ENCODE measurements at regions not wholly inside any gene's neighbourhood (a gene's known extent, or its start where the extent isn't known, plus 50 kb on each side); places are given as distances from the start of the nearest gene placed in this dataset.

GRCh38 chr11:112465433-112466024 is 204.9 kb upstream of the PLET1 start:
- no peak for DNase-seq (ENCODE audit: low read depth)

GRCh38 chr11:112467721-112468120 is 207.1 kb upstream of the PLET1 start:
- no peak for DNase-seq (ENCODE audit: low read depth)

DNA sequence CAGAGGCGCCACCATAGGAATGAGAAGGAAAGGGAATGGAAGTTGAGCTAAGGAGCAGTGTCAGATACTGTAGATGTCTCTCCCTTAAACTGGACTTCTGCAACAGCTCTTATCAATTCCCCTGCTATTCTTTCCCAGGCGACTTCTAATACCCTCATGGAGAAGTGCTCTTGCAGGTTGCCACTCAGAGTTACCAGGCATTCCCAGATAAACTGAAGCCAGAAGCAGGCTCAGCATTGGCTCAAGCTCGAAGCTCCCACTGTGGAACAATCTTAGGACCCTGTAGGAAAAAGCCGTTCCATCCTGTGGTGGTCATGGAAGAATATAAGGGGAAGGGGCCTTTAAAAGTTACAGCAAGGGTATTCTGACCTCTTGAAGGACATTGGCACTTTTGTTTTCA is 208.7 kb upstream of the PLET1 start:
- no peak for DNase-seq (ENCODE audit: low read depth)

DNA sequence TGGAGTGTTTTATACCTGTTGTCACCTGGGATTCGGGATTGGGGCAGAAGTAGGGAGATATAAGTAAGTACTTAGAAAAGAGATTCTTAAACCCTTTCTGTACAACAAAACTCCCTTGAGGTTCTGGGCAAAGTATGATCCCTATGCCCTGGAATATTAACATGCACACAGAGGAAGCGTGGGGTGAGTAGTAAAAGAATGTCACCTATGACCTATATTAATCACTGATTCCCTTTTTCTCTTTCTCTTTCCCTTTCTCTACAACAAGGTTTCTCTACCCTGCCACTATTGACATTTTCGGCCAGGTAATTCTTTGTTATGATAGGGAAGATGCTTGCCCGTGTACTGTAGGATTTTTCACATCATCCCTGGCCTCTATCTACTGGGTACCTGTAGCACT is 209.7 kb upstream of the PLET1 start:
- no peak for DNase-seq (ENCODE audit: low read depth)

DNA sequence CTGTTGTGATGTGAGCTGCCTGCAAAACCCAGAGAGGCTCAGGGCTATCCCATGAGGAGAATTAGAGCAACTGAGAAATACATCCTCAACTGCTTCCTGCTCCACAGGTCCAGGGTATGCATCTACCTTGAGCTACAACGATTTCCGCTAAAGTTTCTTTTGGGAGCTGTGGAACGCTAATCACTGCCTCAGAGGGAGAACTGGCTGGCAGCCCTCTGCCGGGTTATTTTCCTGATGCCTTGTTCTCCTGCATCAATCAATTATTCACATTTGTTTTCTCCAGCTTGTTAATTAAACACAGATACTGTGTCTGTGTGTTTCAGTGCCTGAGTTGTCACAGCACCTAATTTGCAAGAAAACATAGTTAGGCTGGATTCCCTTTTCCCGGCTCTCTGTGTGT is 211.1 kb upstream of the PLET1 start:
- no peak for DNase-seq (ENCODE audit: low read depth)

DNA sequence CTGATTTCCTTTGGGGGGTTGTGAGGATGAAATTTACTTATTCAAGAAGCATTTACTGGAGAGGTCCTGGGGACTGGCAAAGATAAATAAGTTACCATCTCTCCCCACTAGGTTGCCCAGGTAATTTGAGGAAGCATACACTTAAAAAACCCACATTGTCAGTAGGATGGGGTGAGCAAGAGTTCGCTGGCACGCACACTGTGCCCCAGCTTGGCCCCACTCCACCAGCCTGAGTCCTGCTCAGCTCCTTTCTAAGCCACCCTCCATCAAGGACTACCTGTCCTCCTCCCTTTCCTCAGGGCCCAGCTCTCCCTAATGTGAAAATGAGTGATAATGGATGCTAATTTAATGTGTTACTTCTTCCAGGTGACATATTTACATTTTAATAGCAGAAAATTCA is 216.5 kb upstream of the PLET1 start:
- DNase-seq (ENCODE audit: low read depth), result no peak

DNA sequence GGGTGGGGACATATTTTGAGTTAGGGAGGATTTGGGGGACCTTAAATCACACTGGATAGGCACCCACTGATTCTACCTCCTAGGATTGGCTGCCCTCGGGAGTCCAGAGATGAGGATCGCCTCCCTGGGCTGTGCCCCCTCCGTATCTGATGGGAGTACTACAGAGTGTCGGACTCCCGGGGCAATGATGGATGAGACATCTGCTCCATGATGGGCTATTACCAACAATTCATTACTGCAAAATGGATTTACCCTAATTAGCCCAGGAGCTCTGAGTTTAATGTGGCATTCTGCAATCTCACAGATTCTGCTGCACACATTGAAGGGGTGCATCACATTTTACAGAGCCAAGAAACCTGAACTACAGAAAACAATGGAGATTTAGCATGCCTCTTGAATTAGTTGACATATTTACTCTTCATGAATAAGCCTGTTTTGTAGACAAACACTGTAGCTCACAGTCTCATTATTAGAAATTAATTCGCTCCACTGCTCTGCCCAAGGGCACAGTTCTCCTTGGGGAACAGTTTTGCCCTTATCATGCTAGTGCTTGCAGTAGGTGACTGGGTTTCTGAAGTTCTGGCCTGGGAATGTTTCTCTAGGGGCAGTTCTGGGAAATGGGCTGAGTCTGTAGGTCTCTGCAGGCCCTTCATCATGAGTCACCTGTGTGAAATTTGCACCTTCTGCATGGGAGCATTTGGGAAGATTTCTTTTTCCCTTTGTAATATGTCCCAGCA is 217.1 kb upstream of the PLET1 start:
- DNase-seq (ENCODE audit: low read depth), result no peak

DNA sequence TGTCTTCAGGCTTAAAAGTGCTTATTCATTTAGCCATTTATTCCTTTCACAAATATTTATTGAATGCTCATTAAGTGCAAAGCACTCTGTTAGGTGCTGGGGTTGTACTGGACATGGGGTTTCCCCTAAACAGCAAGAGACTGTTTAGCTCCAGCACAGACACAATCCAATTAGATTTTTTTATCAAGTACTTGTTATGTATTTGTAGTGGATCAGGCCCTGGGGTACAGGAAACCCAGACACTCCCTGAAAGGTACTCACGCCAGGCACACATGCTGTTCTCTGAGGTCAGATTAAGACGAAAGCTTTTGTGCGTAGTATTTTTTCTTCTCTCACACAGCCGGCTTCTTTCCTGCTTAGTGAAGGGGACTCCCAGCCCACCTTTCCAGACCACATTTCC is 218.1 kb upstream of the PLET1 start:
- DNase-seq (ENCODE audit: low read depth), result no peak

DNA sequence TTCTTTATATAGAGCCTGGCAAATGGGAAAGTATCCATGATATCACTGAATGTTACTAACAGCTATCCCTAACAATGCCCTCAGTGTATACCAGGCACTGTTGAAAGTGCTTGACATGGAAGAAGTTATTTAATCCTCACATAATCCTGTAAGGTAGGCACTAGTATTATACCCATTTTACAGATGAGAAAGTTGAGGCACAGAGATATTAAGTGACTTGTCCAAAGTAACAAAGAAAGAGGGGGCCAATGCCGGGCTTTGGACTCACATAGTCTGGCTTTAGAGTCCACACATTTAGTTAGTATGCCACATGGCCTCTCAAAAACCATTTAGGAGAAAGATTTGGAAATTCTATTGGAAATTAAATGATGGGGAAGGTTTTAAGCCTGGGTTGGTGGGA is 220.8 kb upstream of the PLET1 start:
- no peak for DNase-seq (ENCODE audit: low read depth)

DNA sequence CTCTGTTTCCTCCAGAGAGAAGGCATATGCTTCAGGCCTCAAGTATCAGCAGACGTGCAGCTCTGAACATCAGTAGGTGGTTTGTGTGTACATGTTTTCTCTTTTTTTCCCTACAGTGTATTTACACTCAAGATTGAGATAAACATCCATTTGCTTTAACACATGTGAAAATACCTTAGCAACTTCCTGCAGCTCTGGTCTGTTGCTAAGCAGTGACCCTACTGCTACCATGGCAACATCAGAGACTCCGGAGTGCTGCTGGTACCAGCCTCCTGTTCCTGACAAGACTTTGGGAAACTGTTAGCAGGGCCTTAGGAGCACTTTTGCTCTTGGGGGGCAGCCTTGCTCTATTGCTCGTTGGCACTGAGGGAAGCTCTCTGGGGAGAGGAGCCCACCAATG is 221.2 kb upstream of the PLET1 start:
- no peak for DNase-seq (ENCODE audit: low read depth)

DNA sequence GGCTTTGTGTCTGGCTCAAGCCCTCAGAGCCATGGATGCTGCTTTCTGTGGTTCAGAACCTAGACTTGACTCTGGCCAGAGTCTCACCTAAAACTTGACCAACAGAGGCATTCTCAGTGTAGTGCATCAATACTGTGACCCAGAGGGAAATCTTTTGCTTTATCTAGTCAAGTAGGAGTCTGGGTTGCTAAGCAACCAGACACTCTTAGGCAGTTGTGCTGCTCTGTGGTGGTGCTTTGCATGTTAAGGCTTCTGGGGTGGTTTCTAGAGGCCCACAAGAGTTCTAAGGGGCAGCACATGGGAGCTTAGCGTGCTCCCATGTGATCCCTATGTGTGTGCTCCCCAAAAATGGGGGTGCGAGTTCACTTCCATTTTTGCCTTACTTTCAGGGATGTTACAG is 224.6 kb upstream of the PLET1 start:
- no peak for DNase-seq (ENCODE audit: low read depth)

DNA sequence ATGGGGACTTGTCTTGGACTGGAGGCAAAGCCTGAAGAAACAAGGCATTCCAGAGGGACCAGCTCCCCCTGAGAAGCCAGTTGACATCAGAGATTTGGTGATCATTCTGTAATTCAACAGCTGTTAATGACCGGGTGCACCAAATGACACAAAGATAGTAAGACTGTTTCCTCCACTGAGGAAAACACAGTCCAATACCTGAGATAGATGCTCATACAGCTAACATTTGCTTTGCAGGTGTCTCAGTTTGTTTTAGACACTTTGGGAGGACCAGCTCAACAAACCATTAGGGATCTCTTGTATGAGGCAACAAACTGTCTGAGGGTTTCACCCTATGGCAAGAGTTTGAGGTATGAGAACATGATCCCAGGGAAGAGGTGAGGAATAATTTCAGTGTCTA is 237.2 kb upstream of the PLET1 start:
- DNase-seq (ENCODE audit: low read depth), result no peak

DNA sequence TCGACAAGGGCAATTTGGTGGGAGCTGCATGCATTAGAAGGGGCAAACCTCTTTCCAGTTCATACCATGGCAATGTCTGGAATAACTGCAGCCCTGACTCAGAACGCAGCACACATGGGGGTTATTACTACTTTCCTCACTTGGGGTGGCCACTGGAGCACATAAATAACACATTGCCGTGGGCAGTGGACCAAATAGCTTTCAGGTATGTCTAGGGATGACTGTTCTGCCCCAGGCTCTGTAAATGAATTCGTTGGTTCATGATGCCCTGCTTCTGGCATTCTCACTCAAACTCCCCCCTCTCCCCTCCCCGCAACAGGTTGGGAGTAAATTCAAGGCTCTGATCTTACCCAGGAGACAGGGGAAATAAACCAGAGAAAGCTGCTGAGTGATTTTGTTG is 238.0 kb upstream of the PLET1 start:
- DNase-seq (ENCODE audit: low read depth), result no peak

DNA sequence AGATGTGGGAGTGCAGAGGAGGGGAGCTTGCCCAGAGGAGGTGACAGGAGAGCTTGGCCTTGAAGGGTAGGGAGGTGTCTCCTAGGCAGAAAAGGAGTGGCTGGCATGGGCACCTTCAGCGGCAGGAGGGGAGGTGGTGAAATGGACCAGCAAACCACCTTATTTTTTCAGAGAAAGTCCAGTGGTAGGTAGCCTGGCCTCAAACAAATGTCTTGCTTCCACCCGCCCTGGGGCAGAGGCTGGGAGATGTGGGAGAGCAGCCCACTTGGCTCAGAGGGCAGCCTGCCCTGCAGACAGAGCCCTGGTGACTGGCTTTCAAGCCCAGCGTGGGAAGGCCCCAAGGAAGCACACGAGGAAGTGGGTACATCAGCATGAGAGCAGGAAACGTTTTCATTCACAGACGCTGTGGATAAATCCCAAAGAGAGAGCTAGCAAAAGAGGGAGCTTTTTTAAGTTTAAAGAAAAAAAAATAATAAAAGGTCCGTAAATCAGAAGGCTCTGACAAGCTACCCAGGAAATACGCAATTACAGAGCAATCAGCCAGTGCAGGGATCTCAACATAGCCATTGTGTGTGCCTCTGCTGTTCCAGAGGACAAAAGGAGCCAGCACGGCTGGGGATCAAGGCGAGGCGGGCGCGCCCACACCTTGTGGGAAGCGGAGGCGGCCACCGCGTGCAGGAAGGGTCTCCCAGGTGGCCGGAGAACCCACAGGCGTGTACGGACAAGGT is 238.7 kb upstream of the PLET1 start:
- no peak for DNase-seq (ENCODE audit: low read depth)

GRCh38 chr11:112499881-112500204 is 239.2 kb upstream of the PLET1 start:
- no peak for DNase-seq (ENCODE audit: low read depth)

GRCh38 chr11:112503410-112503809 is 242.8 kb upstream of the PLET1 start:
- DNase-seq (ENCODE audit: low read depth), result no peak

DNA sequence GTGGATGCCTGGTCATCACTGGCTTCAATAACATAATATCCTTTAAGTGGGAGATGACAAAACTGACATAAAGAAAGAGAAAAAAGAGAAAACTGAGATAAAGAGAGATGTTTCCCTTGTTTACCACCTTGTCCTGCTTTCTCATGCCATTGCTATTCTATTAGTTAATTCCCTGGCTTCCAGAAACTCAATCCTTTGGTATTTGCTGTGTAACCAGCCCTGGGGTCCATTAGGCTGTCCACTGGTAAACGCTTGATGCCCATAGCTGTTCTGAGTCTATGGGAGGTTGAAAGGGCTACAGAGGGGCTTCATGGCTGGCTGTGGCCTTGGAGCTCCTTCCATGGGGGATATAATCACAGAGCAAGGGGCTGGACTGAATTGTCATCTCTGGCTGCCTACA is 243.4 kb upstream of the PLET1 start:
- no peak for DNase-seq (ENCODE audit: low read depth)

DNA sequence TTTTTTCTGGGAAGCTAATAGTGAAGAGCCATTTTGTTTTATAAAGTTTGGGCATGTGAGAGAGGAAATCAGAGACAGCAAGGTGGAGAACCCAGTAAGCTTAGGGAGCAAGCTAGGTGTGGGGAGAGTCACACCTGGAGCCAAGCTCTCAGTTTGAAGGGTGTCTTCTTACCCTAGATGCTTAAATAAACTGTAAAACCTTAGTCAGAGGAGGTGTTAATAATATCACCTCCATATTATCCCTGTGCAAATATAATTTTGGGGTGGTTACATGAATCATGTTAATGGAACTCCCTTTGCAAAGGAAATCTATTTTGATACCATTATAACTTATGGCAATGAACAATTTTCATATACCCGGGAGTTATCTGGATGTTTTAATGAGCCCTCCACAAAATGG is 246.2 kb upstream of the PLET1 start:
- DNase-seq (ENCODE audit: low read depth), result no peak

- no peak for DNase-seq (ENCODE audit: low read depth)
Observed at GRCh38 chr11:112507281-112507680, 246.6 kb upstream of the PLET1 start.

GRCh38 chr11:112508750-112509149 is 248.1 kb upstream of the PLET1 start:
- DNase-seq (ENCODE audit: low read depth), result no peak

DNA sequence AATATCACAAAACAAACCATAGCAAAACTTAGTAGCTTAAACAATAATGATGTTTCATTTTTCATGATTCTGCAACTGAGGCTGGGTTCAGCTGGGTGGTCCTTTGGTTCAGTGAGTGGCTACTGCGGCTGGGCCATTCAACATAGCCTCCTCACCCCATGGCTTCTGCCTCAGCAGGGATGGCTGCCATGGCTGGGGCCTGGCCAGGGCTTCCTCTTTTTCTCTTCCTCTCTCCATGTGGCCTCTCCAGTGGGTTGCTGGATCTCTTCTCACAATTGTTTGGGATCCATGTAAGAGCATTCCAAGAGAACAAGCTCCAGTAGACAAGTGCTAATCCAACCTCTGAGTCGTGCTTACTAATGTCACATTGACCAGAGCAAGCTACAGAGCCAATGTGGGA is 248.6 kb upstream of the PLET1 start:
- no peak for DNase-seq (ENCODE audit: low read depth)

DNA sequence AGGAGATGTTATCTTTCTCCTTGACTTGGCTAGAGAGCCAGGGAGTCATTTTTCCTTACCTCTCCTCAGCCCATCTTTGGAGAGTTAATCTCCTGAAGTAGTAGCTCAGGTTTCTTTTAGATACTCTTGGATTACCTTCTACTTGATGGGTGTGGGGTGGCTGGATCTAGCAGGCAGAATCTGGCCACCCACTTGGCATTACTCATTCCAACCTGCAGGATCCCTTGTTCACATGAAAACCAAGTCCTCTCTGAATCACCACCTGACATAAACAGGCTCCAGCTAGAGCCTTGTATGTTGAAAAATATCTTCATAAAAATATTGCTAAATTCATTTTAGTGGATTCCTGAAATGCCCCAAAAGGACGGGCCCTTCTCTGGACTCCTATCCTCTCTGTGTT is 250.6 kb upstream of the PLET1 start:
- no peak for DNase-seq (ENCODE audit: low read depth)

DNA sequence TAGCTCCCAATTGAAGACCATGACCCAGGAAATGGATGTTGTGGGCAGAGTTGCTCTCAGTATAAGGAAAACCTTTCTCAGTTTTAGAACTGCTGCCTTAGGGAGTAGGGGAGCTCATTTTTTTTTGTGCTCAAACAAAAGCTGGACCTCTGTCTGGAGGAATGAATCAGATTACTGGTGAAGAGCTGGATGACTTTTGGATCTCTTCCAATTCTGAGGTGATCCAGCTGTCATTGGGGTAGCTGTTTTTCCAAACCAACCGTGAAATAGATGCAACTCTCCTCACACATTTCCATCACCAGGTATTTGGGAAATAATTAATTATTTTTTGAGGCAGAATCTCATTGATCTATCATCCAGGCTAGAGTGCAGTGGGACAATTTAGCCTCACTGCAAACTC is 251.3 kb upstream of the PLET1 start:
- no peak for DNase-seq (ENCODE audit: low read depth)

DNA sequence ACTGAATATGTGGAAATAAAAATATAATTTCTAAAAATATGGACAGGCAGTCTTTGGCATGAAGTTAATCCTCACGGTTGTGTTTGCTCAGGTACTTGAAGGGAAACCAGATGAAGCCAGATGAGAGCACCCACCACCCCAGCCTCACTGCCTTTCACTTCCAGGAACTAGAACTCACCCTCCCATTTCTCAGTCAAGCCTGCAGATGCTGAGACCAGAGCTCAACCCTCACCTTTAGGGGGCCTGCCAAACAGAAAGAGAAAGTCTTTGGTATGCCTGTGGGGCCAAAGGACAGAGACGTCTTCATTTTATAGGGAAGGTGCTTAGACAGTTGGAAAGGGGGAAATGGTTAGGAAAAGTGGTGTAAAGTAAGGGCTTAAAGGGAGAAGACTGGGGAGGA is 252.8 kb upstream of the PLET1 start:
- DNase-seq (ENCODE audit: low read depth), result no peak
